GM12891 (cell line): ENCODE measurements at regions not wholly inside any gene's neighbourhood (a gene's known extent, or its start where the extent isn't known, plus 50 kb on each side); places are given as distances from the start of the nearest gene placed in this dataset.

ENCODE experiments used
- PAX5 ChIP-seq: IDR thresholded peaks from 2 replicates; pipeline ENCODE4 v1.6.1; 2011; ENCODE audit warnings: low read length, moderate library complexity, mild to moderate bottlenecking; ENCODE audit not compliant: insufficient read depth, severe bottlenecking
- POLR2A ChIP-seq: IDR thresholded peaks from 2 replicates; pipeline ENCODE4 v1.6.1; 2011; ENCODE audit warnings: low read depth, low read length, control low read depth
- POLR2AphosphoS5 ChIP-seq: IDR thresholded peaks from 2 replicates; pipeline ENCODE4 v1.6.1; 2011; ENCODE audit warnings: low read depth, low read length, control low read depth
- SPI1 ChIP-seq: IDR thresholded peaks from 2 replicates; pipeline ENCODE4 v1.6.1; 2011; ENCODE audit warnings: low read depth, low read length, control low read depth
- TAF1 ChIP-seq: IDR thresholded peaks from 2 replicates; pipeline ENCODE4 v1.6.1; 2011; ENCODE audit warnings: low read depth, low read length, control low read depth

DNA sequence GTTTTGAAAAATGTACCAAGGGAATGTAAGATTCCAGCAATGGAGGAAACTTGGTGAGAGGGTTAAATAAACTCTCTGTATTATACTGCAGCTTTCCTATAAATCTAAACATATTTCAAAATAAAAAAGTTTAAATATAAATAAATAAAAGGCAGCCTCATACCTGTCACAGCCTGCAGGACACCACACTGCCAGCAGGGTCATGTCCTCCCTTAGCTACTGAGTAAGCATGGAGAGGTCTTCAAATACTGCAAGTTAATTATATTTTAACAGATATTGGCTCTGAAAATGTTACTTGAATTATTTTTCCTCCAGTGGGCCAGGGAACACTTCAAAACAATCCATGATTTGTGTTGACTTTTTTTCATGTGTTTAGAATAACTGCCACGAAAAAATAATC, 852.8 kb upstream of the PCDH7 start:
- no peak for TF ChIP-seq POLR2AphosphoS5
- no peak for TF ChIP-seq POLR2A
- TF ChIP-seq SPI1, result no peak
- TF ChIP-seq PAX5, result no peak
- no peak for TF ChIP-seq TAF1
